Activated CD4-positive, alpha-beta T cell treated with anti-CD3 and anti-CD28 coated beads for 48 hours (primary cell): ENCODE measurements at regions not wholly inside any gene's neighbourhood (a gene's known extent, or its start where the extent isn't known, plus 50 kb on each side); places are given as distances from the start of the nearest gene placed in this dataset.

Experiments
- DNase-seq: peaks from one replicate; pipeline ENCODE4 v3.0.0-alpha.2; 2020

- no peak for DNase-seq
These were observed 131.9 kb downstream of the SHANK2 start for GRCh38 chr11:71120471-71120896.

GRCh38 chr11:71119656-71120269 lies 132.6 kb downstream of the SHANK2 start:
- no peak for DNase-seq

- no peak for DNase-seq
These were observed 133.6 kb downstream of the SHANK2 start for GRCh38 chr11:71118671-71119250.

GRCh38 chr11:71117311-71117710 lies 135.1 kb downstream of the SHANK2 start:
- DNase-seq: no peak

- no peak for DNase-seq
These were observed 135.7 kb downstream of the SHANK2 start for GRCh38 chr11:71116693-71117040.

- no peak for DNase-seq
These were observed 136.3 kb downstream of the SHANK2 start for GRCh38 chr11:71115770-71116692.

- no peak for DNase-seq
These were observed 138.1 kb downstream of the SHANK2 start for GRCh38 chr11:71114124-71114851.

- DNase-seq: no peak
These were observed 139.4 kb downstream of the SHANK2 start for GRCh38 chr11:71112990-71113389.

DNA sequence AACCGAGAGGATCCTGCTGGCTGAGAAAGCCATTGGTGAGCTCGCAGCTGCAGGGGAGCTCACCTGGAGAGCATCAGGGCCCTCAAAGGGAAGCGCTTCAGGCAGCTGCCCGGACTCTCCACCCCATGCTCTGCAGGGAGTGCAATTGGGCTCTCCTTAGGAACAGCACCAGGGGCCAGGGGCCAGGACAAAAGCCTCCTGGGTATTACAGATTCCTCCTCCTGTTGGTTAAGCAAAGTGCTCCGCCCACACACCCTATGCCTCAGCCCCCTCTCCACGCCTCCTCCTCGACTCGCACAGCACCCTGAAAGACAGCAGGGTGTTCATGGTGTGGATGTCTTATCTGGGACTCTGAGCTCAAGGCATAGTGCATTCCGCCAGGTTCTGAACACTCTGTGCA lies 139.9 kb downstream of the SHANK2 start:
- no peak for DNase-seq

DNA sequence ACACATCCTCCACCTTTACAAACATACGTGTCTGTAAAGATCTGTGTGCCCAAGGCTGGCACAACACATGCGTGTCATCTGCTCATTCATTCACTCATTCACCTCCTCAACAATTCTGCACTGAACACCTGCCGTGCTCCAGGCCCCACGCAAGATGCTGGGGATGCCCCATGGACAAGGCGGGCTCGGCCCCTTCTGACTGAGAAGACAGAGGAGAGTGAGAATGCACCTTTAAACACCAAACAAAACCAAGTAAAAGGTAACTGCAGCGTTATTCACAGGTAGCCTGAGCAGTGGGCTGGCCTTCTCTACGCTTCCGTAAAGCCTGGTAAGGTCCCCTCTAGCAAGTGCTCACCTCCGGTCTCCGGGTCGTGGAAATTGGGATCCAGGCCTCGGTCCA lies 142.8 kb downstream of the SHANK2 start:
- DNase-seq: no peak

GRCh38 chr11:71109186-71109585 lies 143.2 kb downstream of the SHANK2 start:
- DNase-seq: no peak

- DNase-seq: no peak
These were observed 144.1 kb downstream of the SHANK2 start for GRCh38 chr11:71108013-71108865.

DNA sequence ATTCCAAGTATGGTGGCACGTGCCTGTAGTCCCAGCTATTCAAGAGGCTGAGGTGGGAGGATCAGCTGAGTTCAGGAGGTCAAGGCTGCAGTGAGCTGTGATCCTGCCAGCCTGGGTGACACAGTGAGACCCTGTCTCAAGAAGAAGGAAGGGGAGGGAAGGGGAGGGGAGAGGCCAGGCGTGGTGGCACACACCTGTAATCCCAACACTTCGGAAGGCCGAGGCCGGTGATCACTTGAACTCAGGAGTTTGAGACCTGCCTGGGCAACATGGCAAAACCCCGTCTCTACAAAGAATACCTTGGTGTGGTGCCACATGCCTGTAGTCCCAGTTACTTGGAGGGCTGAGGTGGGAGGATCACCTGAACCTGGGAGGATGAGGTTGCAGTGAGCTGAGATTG lies 145.7 kb downstream of the SHANK2 start:
- DNase-seq: no peak

- no peak for DNase-seq
These were observed 149.1 kb downstream of the SHANK2 start for GRCh38 chr11:71103266-71103665.

DNA sequence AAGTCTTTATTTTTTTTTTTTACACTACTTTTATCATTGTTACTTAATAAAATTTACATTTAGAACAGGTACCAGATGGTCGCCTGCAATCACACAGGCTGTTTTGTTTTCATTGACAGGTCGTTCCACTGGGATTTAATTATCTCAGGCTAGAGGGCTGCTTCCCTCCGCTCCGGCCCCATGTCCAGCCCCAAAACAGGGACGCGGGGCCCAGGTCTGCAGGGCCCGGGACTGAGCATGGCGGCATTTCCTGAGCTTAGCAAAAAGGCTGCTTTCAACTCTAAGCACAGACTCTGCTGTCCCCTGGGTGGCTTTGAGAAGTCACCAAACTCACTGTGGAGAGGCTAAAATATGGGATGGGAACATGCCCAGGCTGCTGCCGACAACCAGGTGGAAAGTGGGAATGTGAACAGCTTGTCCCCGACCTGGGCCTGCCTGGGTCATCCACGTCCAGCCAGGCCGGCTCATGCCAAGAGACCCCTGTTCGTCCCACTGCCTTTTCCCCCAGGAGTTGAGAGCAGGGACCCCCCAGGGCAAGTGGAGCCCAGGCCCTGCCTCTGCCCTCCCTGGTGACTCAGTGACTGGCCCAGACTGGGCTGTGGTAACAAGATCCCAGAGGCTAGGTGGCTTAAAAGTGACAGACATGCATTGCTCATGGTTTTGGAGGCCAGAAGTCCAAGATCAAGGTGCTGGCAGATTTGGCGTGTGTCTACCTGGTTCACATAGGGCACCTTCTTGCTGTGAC lies 150.0 kb downstream of the SHANK2 start:
- DNase-seq: no peak

GRCh38 chr11:71101606-71102005 lies 150.8 kb downstream of the SHANK2 start:
- DNase-seq: no peak

GRCh38 chr11:71101046-71101445 lies 151.3 kb downstream of the SHANK2 start:
- DNase-seq: no peak

DNA sequence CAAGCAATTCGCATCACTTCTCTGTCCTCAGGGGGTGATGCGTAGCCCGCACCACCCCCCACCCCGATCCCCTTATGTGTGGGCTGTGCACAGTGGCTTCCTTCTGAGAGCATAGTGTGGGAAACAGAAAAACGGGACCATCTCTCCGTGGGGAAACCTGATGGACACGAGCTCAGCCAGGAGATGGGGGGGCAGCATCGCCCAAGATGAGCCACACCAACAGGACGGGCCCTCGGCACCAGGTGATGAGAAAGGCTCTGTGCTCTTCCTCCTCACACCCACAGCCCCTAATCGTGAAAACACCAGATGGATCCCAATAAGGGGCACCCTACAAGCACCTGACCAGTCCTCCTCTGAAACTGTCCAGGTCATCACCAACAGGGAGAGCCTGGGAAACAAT lies 153.6 kb downstream of the SHANK2 start:
- no peak for DNase-seq

GRCh38 chr11:71097506-71098240 lies 154.7 kb downstream of the SHANK2 start:
- no peak for DNase-seq

DNA sequence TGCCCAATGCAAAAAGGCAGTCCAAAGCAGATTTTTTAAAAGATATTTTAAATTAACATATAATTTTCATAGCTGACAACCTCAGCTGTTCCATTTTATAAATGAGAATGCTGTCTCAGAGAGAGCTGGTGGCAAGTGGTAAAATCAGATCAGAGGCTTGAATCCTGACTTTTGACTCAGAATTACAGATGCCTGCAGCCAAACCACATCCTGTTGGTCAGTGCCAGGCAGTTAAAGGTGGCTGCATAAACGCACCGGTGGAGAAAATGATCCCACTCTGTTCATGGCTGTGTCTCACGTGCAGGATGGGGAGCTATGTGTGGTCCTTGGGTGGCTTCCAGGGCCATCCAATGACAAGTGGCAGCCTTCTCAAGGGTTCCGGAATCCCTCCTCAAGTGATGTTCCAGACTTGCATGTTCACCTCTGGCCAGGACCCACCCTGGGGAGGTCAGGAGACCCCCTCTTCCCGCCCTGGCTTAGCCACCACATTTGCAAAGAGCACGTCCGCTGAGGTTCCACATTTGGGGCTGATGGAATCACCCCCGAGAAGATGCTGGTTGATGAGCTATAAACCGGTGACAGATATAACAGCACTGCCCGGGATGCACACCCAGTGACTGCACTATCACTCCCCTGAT lies 155.5 kb downstream of the SHANK2 start:
- no peak for DNase-seq
